ENCODE measurements at regions not wholly inside any gene's neighbourhood (a gene's known extent, or its start where the extent isn't known, plus 50 kb on each side); places are given as distances from the start of the nearest gene placed in this dataset.

DNA sequence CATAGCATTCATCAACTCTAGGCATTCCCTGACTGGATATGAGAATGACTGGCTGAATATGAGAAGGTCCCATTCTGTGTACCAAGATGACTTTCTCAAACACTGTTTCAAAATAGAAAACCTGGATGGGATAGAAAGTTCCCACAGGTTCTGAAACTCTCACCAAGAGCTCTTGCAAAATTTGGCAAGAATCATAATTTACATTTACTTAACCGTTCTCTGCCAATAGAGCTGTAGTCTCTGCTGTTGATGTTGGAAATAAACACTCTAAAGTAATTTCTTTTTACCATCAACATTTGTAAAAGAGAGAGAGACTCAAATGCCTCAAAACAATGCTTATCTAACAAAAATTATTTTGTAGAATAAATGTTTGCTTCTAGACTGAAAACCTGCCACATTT is 221.1 kb downstream of the LMO4 start:
- Histone ChIP-seq H3K9me3 (replicated peaks) (no peaks in the 10 kb centered on the region), H3K4me1 (no peaks in the 10 kb centered on the region), H3K27me3 (no peaks in the 10 kb centered on the region), H3K27ac (no peak overlapping the region), H3K4me3 (no peak overlapping the region), H3K36me3 (no peaks in the 10 kb centered on the region)
- DNase-seq: no peak

GRCh38 chr1:87553511-87553910 is 224.8 kb downstream of the LMO4 start:
- Histone ChIP-seq H3K4me3 (no peak overlapping the region), H3K27ac (no peak overlapping the region)

DNA sequence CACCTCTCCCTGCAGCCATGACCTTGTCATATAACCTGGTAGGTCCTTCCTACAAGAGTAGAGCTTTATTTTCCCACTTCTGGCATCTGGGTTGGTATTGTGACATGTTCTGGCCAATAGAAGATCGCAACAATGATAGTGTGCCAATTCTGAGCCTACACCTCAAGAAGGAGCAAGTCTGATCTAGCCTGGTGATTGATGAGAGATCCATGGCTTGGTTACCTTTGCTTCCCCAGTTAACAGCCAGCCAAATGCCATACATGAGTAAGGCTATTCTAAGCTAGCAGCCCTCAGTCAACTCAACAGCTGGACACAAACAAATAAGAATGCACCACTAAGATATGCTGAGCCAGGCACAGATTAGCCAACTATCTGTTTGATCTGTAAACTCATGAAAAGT is 226.7 kb downstream of the LMO4 start:
- H3K36me3 ChIP-seq: no peaks in the 10 kb centered on the region
- no peaks in the 10 kb centered on the region for H3K27me3 ChIP-seq
- H3K4me1 ChIP-seq: no peaks in the 10 kb centered on the region
- no peak overlapping the region for H3K27ac ChIP-seq
- DNase-seq: no peak
- H3K9me3 ChIP-seq (replicated peaks): peaks cover 4% of the 10 kb centered on the region; the same call in 1 of the 2 replicates
- H3K4me3 ChIP-seq: no peak overlapping the region

More at GRCh38 chr1:87553511-87553910, 224.8 kb downstream of the LMO4 start:
- no peaks in the 10 kb centered on the region for H3K36me3 ChIP-seq
- H3K9me3 ChIP-seq (replicated peaks): no peaks in the 10 kb centered on the region; the same call in 1 of the 2 replicates
- no peaks in the 10 kb centered on the region for H3K4me1 ChIP-seq
- H3K27me3 ChIP-seq: no peaks in the 10 kb centered on the region
- no peak for DNase-seq

- Histone ChIP-seq H3K27ac (no peak overlapping the region), H3K4me3 (no peak overlapping the region), H3K36me3 (no peaks in the 10 kb centered on the region), H3K9me3 (replicated peaks) (peaks cover 4% of the 10 kb centered on the region; the same call in 1 of the 2 replicates), H3K4me1 (no peaks in the 10 kb centered on the region), H3K27me3 (no peaks in the 10 kb centered on the region)
- DNase-seq: no peak
Measured at GRCh38 chr1:87556326-87556725, 227.6 kb downstream of the LMO4 start.

DNA sequence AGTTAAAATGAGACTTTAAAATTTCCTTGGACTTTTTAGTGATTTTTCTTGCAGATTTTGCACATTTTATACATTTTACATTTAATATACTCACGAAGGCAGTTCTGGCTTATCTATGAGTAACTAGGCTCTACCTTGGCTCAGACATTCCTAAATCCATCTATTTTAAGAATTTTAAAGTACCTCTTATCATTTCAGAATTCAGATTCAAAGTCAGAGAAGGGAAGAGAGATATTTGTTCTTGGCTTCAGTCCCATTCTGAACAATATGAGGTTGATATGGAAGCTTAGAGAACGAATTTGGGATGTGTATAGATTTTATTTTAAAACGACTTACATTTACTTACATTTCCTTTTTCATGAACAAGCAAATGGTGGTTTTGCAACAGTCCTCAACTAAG is 230.2 kb downstream of the LMO4 start:
- Histone ChIP-seq H3K4me1 (no peaks in the 10 kb centered on the region), H3K27ac (no peak overlapping the region), H3K9me3 (replicated peaks) (peaks cover 4% of the 10 kb centered on the region; the same call in 1 of the 2 replicates), H3K4me3 (no peak overlapping the region), H3K27me3 (no peaks in the 10 kb centered on the region), H3K36me3 (no peaks in the 10 kb centered on the region)
- no peak for DNase-seq

DNA sequence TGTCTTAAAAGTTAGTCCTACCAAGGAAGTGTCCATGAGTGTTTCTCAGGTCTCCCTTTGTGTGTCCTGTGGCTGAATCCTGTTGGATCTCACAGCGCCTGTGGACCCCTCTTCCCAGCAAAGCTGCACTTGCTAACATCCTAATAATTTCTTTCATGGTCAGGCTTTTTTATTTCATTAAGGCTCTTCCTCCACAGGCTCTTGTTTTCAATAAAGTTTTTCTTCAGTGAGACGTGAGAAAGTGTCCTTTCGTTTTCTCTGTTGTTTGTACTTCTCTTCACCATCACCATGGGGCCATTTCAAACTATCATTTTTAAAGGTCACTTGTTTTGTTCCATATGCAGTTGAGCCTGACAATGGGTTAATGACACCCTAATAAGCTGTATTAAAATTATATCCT is 231.5 kb downstream of the LMO4 start:
- Histone ChIP-seq H3K9me3 (replicated peaks) (peaks cover 4% of the 10 kb centered on the region; the same call in 1 of the 2 replicates), H3K4me1 (no peaks in the 10 kb centered on the region), H3K27me3 (no peaks in the 10 kb centered on the region), H3K4me3 (no peak overlapping the region), H3K27ac (no peak overlapping the region), H3K36me3 (no peaks in the 10 kb centered on the region)
- DNase-seq: no peak

DNA sequence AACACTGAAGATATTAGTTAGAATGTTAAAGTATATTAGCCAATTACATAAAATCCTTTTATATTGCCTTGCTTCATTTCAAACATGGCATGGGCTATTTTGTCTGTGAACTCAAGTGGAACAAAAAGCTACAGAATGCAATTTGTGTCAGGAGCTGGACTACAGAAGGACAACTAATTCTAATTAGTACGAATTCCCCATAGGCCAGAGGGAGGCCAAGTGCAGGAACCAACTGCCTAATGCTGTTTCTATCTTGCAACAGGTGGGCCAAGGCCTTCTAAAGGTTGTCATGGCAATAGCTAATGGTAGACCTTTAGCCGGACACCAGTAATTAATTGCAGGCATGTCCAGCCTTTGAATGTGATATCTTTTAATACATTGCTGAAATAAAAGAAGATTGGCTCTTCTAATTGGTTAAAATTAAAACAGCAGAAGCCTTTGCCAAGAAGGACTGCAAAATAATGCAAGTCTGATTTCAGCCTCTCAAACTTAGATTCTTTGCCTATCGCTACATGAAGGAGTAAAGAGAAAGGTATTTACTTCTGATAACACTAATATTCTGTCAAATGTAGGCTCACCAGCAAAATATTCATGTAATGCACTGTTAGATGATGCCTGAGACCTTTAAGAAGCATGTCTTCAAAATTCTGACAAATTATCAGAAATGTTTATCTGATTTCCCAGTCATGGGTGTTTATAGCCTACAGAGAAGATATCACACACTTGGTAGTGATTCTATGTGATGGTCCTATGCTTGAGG is 232.1 kb downstream of the LMO4 start:
- Histone ChIP-seq H3K4me1 (no peaks in the 10 kb centered on the region), H3K9me3 (replicated peaks) (peaks cover 4% of the 10 kb centered on the region; the same call in 1 of the 2 replicates), H3K27me3 (no peaks in the 10 kb centered on the region), H3K27ac (no peak overlapping the region), H3K4me3 (no peak overlapping the region), H3K36me3 (no peaks in the 10 kb centered on the region)
- DNase-seq: peak in 1 of 2 experiments; percentile 11

- Histone ChIP-seq H3K4me3 (no peak overlapping the region), H3K4me1 (no peaks in the 10 kb centered on the region), H3K36me3 (no peaks in the 10 kb centered on the region), H3K9me3 (replicated peaks) (peaks cover 4% of the 10 kb centered on the region; the same call in 1 of the 2 replicates), H3K27ac (no peak overlapping the region), H3K27me3 (no peaks in the 10 kb centered on the region)
- no peak for DNase-seq
Measured at GRCh38 chr1:87563211-87563610, 234.5 kb downstream of the LMO4 start.

- Histone ChIP-seq H3K27ac (no peak overlapping the region), H3K4me3 (no peak overlapping the region), H3K36me3 (no peaks in the 10 kb centered on the region), H3K27me3 (no peaks in the 10 kb centered on the region), H3K9me3 (replicated peaks) (no peaks in the 10 kb centered on the region), H3K4me1 (no peaks in the 10 kb centered on the region)
- DNase-seq: no peak
Measured at GRCh38 chr1:87565861-87566260, 237.2 kb downstream of the LMO4 start.

DNA sequence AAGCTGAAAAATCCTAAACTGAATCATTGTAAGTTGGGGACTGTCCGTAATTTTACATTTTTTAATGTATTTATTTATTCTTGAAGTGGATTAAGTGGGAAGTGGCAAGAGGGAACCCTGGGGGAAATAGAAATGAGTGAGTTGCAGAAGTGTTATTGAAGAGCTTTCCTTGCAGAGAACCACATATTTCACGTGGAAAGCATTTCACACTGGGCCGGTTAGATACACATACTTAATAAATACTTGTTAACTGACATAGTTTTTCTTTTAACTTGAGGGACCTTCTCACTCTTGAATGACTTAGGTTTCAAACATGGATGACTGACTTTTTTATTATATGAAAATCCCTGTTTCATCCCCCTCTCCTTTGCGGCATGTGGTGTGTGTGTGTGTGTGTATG is 239.3 kb downstream of the LMO4 start:
- H3K4me3 ChIP-seq: no peak overlapping the region
- no peaks in the 10 kb centered on the region for H3K36me3 ChIP-seq
- DNase-seq: no peak
- no peaks in the 10 kb centered on the region for H3K9me3 ChIP-seq (replicated peaks)
- no peak overlapping the region for H3K27ac ChIP-seq
- H3K4me1 ChIP-seq: no peaks in the 10 kb centered on the region
- no peaks in the 10 kb centered on the region for H3K27me3 ChIP-seq

GRCh38 chr1:87568911-87569310 is 240.2 kb downstream of the LMO4 start:
- Histone ChIP-seq H3K36me3 (no peaks in the 10 kb centered on the region), H3K27ac (no peak overlapping the region), H3K9me3 (replicated peaks) (no peaks in the 10 kb centered on the region), H3K4me1 (peaks cover 8% of the 10 kb centered on the region), H3K27me3 (no peaks in the 10 kb centered on the region), H3K4me3 (no peak overlapping the region)
- DNase-seq: no peak

DNA sequence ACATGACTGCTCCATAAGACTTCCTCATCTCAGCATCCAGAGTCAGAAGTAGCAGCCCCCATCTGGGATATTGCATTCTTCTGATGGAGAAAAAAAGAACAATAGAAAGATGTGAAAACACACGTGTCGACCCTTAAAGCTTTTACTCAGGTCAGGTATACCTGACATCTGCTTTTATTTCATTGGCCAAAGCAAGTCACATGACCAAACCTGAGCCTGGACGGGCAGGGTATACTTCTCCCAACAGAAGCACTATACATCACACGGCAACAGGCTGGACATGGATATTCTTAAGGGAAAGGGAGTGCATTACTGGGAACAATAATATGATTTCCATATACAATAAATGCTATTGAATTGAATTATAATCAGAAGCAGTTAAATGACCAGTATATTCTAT is 243.3 kb downstream of the LMO4 start:
- DNase-seq: no peak
- H3K9me3 ChIP-seq (replicated peaks): no peaks in the 10 kb centered on the region
- no peaks in the 10 kb centered on the region for H3K36me3 ChIP-seq
- no peak overlapping the region for H3K4me3 ChIP-seq
- no peak overlapping the region for H3K27ac ChIP-seq
- no peaks in the 10 kb centered on the region for H3K27me3 ChIP-seq
- H3K4me1 ChIP-seq: peaks cover 8% of the 10 kb centered on the region

DNA sequence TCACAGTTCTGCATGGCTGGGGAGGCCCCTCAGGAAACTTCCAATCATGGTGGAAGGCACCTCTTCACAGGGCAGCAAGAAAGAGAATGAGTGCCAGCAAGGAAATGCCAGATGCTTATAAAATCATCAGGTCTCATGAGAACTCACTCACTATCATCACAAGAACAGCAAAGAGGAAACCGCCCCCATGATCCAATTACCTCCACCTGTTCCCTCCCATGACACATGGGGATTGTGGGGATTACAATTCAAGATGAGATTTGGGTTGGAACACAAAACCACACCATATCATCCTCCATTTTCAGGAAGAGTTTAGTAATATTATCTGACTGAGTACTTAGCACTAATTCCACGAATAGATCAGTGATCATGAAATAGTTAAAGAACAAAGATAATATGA is 244.2 kb downstream of the LMO4 start:
- peak; percentile 75 to 91 for DNase-seq
- Histone ChIP-seq H3K4me1 (peaks cover 8% of the 10 kb centered on the region), H3K27ac (no peak overlapping the region)

DNA sequence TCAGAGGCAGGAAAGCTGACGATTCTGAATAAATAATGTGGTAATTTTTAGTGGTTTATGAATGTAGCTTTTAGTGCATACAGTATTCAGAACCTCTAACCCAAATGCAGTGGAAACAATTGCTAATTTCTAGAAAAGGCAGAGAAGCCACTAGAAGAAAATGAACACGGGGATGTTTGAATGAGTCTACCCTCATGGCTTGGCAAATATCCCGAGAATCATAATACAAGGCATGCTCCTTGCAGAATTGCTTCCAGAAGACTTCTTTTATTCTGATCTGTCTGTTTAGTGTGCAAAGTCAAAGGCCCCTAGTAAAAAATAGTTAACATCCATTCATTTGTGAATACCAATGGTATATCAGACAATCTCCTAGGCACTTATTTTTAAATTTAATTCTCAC is 246.8 kb downstream of the LMO4 start:
- DNase-seq: no peak

More for the DNA sequence above, 244.2 kb downstream of the LMO4 start:
- Histone ChIP-seq H3K36me3 (no peaks in the 10 kb centered on the region), H3K4me3 (no peak overlapping the region), H3K9me3 (replicated peaks) (no peaks in the 10 kb centered on the region), H3K27me3 (no peaks in the 10 kb centered on the region)

GRCh38 chr1:87578464-87578863 is 249.8 kb downstream of the LMO4 start:
- Histone ChIP-seq H3K27me3 (no peaks in the 10 kb centered on the region), H3K9me3 (replicated peaks) (no peaks in the 10 kb centered on the region), H3K4me1 (peaks cover 4% of the 10 kb centered on the region), H3K36me3 (no peaks in the 10 kb centered on the region), H3K27ac (no peak overlapping the region), H3K4me3 (no peak overlapping the region)
- no peak for DNase-seq

More for the DNA sequence above, 246.8 kb downstream of the LMO4 start:
- H3K4me3 ChIP-seq: no peak overlapping the region
- H3K4me1 ChIP-seq: peaks cover 8% of the 10 kb centered on the region
- no peaks in the 10 kb centered on the region for H3K36me3 ChIP-seq
- H3K9me3 ChIP-seq (replicated peaks): no peaks in the 10 kb centered on the region
- H3K27ac ChIP-seq: no peak overlapping the region
- H3K27me3 ChIP-seq: no peaks in the 10 kb centered on the region

DNA sequence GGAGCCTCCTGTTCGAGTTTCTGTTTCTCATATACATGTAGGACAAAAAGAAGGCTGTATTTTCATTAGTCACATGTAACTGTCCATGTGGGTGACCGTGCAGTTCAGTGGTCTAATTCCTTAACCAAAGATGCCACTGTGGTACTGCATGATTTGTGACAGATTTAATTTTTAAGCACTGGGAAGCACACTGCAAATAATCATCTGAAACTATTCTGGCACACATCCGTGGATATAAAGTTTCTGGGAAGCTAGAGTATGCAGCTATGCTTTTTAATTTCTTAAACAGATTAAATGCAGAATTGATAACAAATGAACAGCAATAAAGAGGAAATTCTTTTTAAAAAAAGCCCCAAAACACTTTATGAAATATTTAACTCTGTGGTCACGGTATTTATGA is 254.8 kb downstream of the LMO4 start:
- H3K36me3 ChIP-seq: 0 out of 2 replicates have a peak, but pooled peaks cover 2% of the 10 kb centered on the region
- H3K27ac ChIP-seq: no peak overlapping the region
- DNase-seq: no peak
- no peaks in the 10 kb centered on the region for H3K27me3 ChIP-seq
- H3K4me3 ChIP-seq: no peak overlapping the region
- no peaks in the 10 kb centered on the region for H3K4me1 ChIP-seq
- no peaks in the 10 kb centered on the region for H3K9me3 ChIP-seq (replicated peaks)

Measured in SJCRH30 (cell line).